Loucy (cell line): ENCODE measurements at regions not wholly inside any gene's neighbourhood (a gene's known extent, or its start where the extent isn't known, plus 50 kb on each side); places are given as distances from the start of the nearest gene placed in this dataset.

Experiments used
- H2AFZ ChIP-seq: fragments of 200-600 bp; sonication (generic); 2 replicates; pipeline ENCODE4 v1.6.0; 2016; ENCODE audit warnings: antibody characterized with exemption, mild to moderate bottlenecking, low read length, moderate library complexity
- H3F3A ChIP-seq: fragments of 200-600 bp; 2 replicates; pipeline ENCODE4 v1.6.0; 2016; ENCODE audit warnings: antibody characterized with exemption, low read depth, mild to moderate bottlenecking
- H3K27me3 ChIP-seq: fragments of 200-600 bp; sonication (generic); 2 replicates; pipeline ENCODE4 v1.6.1; 2014; ENCODE audit warnings: low read length, mild to moderate bottlenecking; ENCODE audit not compliant: insufficient read depth, poor library complexity, severe bottlenecking
- H3K36me3 ChIP-seq: fragments of 200-600 bp; sonication (generic); 2 replicates; pipeline ENCODE4 v1.6.1; 2016; ENCODE audit warnings: low read length; ENCODE audit not compliant: insufficient read depth
- H3K4me1 ChIP-seq: fragments of 200-600 bp; sonication (generic); 2 replicates; pipeline ENCODE4 v1.5.1; 2014; ENCODE audit warnings: low read length, mild to moderate bottlenecking; ENCODE audit not compliant: insufficient read depth, poor library complexity, severe bottlenecking
- H3K4me2 ChIP-seq: fragments of 200-600 bp; sonication (generic); 2 replicates; pipeline ENCODE4 v1.6.0; 2014; ENCODE audit warnings: antibody characterized with exemption, low read length, low read depth, mild to moderate bottlenecking; ENCODE audit not compliant: poor library complexity, severe bottlenecking
- H3K4me3 ChIP-seq: fragments of 200-600 bp; sonication (generic); 2 replicates; pipeline ENCODE4 v1.5.1; 2014; ENCODE audit warnings: low read length, mild to moderate bottlenecking, mixed read lengths; ENCODE audit not compliant: poor library complexity, severe bottlenecking
- H3K79me2 ChIP-seq: fragments of 200-600 bp; sonication (generic); 2 replicates; pipeline ENCODE4 v1.6.1; 2014; ENCODE audit warnings: low read length; ENCODE audit not compliant: insufficient read depth
- H3K9ac ChIP-seq: fragments of 200-600 bp; sonication (generic); 2 replicates; pipeline ENCODE4 v1.6.0; 2014; ENCODE audit warnings: mild to moderate bottlenecking, low read depth, low read length, moderate library complexity; ENCODE audit not compliant: poor library complexity, severe bottlenecking
- H3K9me2 ChIP-seq: fragments of 200-600 bp; sonication (generic); replicated peaks from 2 replicates; pipeline ENCODE4 v1.6.1; 2016; ENCODE audit warnings: low read depth, low read length, mixed read lengths
- H3K9me3 ChIP-seq: fragments of 200-600 bp; sonication (generic); 2 replicates; pipeline ENCODE4 v1.6.1; 2014; ENCODE audit warnings: mild to moderate bottlenecking, antibody characterized with exemption, low read length, low read depth; ENCODE audit not compliant: insufficient read depth
- H4K20me1 ChIP-seq: fragments of 200-600 bp; sonication (generic); 2 replicates; pipeline ENCODE4 v1.6.0; 2014; ENCODE audit warnings: antibody characterized with exemption, low read length, mild to moderate bottlenecking; ENCODE audit not compliant: insufficient read depth, poor library complexity, severe bottlenecking
- CTCF ChIP-seq: fragments of 200-600 bp; sonication (generic); conservative IDR thresholded peaks from 2 replicates; pipeline ENCODE4 v1.5.1; 2014; ENCODE audit warnings: mild to moderate bottlenecking, antibody characterized with exemption, low read length
- EZH2phosphoT487 ChIP-seq: fragments of 200-600 bp; IDR thresholded peaks from 2 replicates; pipeline ENCODE4 v1.6.1; 2018; ENCODE audit warnings: antibody characterized with exemption, mild to moderate bottlenecking, moderate library complexity, borderline replicate concordance

- no peaks in the 10 kb centered on the region for H3K27me3 ChIP-seq
- no peak overlapping the region for H2AFZ ChIP-seq
- no peak overlapping the region for H3K4me3 ChIP-seq
- no peaks in the 10 kb centered on the region for H3K4me1 ChIP-seq
- H3K9me3 ChIP-seq: no peaks in the 10 kb centered on the region
- H4K20me1 ChIP-seq: no peaks in the 10 kb centered on the region
- TF ChIP-seq EZH2phosphoT487: no peak
- TF ChIP-seq CTCF: no peak
- H3K36me3 ChIP-seq: no peaks in the 10 kb centered on the region
- H3K9ac ChIP-seq: no peak overlapping the region
- H3K4me2 ChIP-seq: no peak overlapping the region
- H3F3A ChIP-seq: no peaks in the 10 kb centered on the region
- H3K79me2 ChIP-seq: no peaks in the 10 kb centered on the region
- no peaks in the 10 kb centered on the region for H3K9me2 ChIP-seq
These were observed 84.8 kb upstream of the GNAO1 start for GRCh38 chr16:56106527-56106926.

- Histone ChIP-seq H3K4me1 (no peaks in the 10 kb centered on the region), H3K27me3 (no peaks in the 10 kb centered on the region), H3K9ac (no peak overlapping the region), H3F3A (no peaks in the 10 kb centered on the region), H3K79me2 (no peaks in the 10 kb centered on the region), H3K4me2 (no peak overlapping the region), H4K20me1 (no peaks in the 10 kb centered on the region), H3K4me3 (no peak overlapping the region), H2AFZ (no peak overlapping the region), H3K36me3 (no peaks in the 10 kb centered on the region), H3K9me2 (no peaks in the 10 kb centered on the region), H3K9me3 (no peaks in the 10 kb centered on the region)
- TF ChIP-seq CTCF (no peak), EZH2phosphoT487 (no peak)
These were observed 88.4 kb upstream of the GNAO1 start for GRCh38 chr16:56102906-56103305.

GRCh38 chr16:56102183-56102686 lies 89.1 kb upstream of the GNAO1 start:
- no peaks in the 10 kb centered on the region for H4K20me1 ChIP-seq
- H3K27me3 ChIP-seq: no peaks in the 10 kb centered on the region
- no peak overlapping the region for H3K9ac ChIP-seq
- H3K9me2 ChIP-seq: no peaks in the 10 kb centered on the region
- no peaks in the 10 kb centered on the region for H3K36me3 ChIP-seq
- H3K9me3 ChIP-seq: no peaks in the 10 kb centered on the region
- no peak overlapping the region for H3K4me3 ChIP-seq
- no peak overlapping the region for H2AFZ ChIP-seq
- no peaks in the 10 kb centered on the region for H3F3A ChIP-seq
- no peaks in the 10 kb centered on the region for H3K79me2 ChIP-seq
- TF ChIP-seq EZH2phosphoT487 (no peak), CTCF (no peak)
- no peaks in the 10 kb centered on the region for H3K4me1 ChIP-seq
- H3K4me2 ChIP-seq: no peak overlapping the region
